ENCODE measurements at regions not wholly inside any gene's neighbourhood (a gene's known extent, or its start where the extent isn't known, plus 50 kb on each side); places are given as distances from the start of the nearest gene placed in this dataset.

- TF ChIP-seq POLR2A (IDR thresholded peaks at IDR 0.05) (no peak), POLR2AphosphoS5 (IDR thresholded peaks at IDR 0.05; ENCODE audit: insufficient read depth in 1 of 2, low read depth in 1 of 2) (no peak)
Measured at GRCh38 chr3:143206955-143207337, 87.4 kb downstream of the CHST2 start.
